Cardiac fibroblast (primary cell): ENCODE measurements at regions not wholly inside any gene's neighbourhood (a gene's known extent, or its start where the extent isn't known, plus 50 kb on each side); places are given as distances from the start of the nearest gene placed in this dataset.

Experiments used
- DNase-seq, 2 donors: peaks; one replicate each; pipeline versions ENCODE4 v3.0.0 to v3.0.0-alpha.2; 2010; ENCODE audit warnings: low read depth in 2 of 2
- H3K4me3 ChIP-seq, 2 donors: replicated peaks in 1 of 2; 1 replicate in 1 of 2; 2 replicates in 1 of 2; pipeline ENCODE4 v1.5.1; 2011; ENCODE audit warnings: low read depth in 2 of 2, low read length in 2 of 2, mild to moderate bottlenecking in 2 of 2, moderate library complexity in 1 of 2
- TF ChIP-seq, protein P1 (sequence below): IDR thresholded peaks from one replicate; pipeline ENCODE4 v1.5.1; 2011; ENCODE audit warnings: low read depth, mild to moderate bottlenecking, low read length, inconsistent platforms

DNA sequence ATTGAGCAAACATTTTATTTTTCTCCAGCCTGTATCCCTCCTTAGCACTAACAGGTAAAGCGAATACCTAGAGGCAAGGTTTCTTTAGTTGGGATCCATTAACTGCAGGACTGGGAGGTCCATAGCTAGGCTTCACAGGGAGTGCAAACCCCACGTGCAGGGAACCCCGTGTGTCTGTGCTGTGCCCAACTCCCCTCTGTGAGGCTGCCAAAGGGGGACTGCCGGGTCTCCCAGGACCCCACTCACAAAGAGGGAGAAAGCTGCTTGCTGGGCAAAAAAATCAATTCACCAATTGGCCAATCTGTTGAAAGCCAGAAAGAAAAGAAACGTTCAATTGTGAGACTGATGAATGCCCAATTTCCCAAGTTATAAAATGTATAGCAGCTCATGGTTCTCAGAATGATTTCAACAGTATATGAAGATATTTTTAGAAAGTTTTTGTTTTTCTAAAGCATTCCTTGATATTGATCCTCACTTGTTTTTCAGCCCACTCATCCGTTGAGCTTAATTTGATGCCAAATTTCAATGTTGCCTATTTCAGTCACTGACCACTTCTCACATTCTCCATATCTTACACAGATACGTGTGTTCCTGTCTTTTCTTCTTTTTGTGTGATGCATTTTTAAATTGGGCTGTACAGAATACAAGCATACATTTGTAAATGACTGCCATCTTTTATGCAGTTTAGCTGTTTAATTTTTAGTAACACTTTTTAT is 202.7 kb upstream of the PRSS58 start:
- TF ChIP-seq, protein P1, sequence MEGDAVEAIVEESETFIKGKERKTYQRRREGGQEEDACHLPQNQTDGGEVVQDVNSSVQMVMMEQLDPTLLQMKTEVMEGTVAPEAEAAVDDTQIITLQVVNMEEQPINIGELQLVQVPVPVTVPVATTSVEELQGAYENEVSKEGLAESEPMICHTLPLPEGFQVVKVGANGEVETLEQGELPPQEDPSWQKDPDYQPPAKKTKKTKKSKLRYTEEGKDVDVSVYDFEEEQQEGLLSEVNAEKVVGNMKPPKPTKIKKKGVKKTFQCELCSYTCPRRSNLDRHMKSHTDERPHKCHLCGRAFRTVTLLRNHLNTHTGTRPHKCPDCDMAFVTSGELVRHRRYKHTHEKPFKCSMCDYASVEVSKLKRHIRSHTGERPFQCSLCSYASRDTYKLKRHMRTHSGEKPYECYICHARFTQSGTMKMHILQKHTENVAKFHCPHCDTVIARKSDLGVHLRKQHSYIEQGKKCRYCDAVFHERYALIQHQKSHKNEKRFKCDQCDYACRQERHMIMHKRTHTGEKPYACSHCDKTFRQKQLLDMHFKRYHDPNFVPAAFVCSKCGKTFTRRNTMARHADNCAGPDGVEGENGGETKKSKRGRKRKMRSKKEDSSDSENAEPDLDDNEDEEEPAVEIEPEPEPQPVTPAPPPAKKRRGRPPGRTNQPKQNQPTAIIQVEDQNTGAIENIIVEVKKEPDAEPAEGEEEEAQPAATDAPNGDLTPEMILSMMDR, result no peak
- DNase-seq, result peak in 1 of 2 donors; percentile 67

DNA sequence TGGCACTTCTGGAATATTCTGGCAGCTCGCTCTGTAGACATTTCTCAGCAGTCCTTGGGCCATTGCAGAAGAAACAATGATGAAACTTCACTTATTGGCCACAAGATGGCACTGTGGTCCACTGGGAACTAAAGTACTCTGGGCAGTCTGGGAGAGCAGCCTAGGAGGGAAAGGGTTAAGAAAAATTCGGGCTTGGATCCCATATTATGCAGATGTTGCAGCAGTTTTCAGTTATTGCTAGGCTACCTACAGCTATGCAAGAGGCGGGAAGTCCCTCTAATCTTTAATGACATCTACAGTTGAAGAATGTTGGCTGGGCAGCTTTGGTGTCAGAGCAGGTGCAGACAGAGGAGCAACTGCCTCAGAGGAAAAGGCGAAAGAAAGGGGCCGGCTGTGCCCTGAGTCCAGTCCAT is 201.7 kb upstream of the PRSS58 start:
- H3K4me3 ChIP-seq, result no peak overlapping the region
- TF ChIP-seq, protein P1, result peak; percentile 72
- peak; percentile 79 to 87 for DNase-seq

More for the DNA sequence above, 202.7 kb upstream of the PRSS58 start:
- no peak overlapping the region for H3K4me3 ChIP-seq

GRCh38 chr7:142457146-142457703 is 199.4 kb upstream of the PRSS58 start:
- DNase-seq, result no peak
- no peak overlapping the region for H3K4me3 ChIP-seq
- TF ChIP-seq, protein P1, result no peak

DNA sequence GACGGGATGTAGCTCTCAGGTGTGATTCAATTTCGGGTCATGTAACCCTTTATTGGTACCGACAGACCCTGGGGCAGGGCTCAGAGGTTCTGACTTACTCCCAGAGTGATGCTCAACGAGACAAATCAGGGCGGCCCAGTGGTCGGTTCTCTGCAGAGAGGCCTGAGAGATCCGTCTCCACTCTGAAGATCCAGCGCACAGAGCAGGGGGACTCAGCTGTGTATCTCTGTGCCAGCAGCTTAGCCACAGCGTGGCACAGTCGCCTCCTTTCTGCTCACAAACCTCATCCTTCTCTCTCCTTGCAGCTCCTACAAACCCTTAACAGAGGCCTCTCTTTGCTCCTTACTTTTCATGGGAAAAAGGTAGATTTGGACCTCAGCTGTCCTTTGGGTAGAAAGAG is 197.5 kb upstream of the PRSS58 start:
- no peak for DNase-seq
- TF ChIP-seq, protein P1, result no peak
- H3K4me3 ChIP-seq, result no peak overlapping the region

GRCh38 chr7:142454862-142455261 is 197.0 kb upstream of the PRSS58 start:
- TF ChIP-seq, protein P1, result no peak
- no peak for DNase-seq
- no peak overlapping the region for H3K4me3 ChIP-seq

GRCh38 chr7:142452791-142453190 is 194.9 kb upstream of the PRSS58 start:
- no peak for DNase-seq
- no peak overlapping the region for H3K4me3 ChIP-seq
- TF ChIP-seq, protein P1, result no peak
